ENCODE measurements at regions not wholly inside any gene's neighbourhood (a gene's known extent, or its start where the extent isn't known, plus 50 kb on each side); places are given as distances from the start of the nearest gene placed in this dataset.

GRCh38 chr10:14468023-14468441 lies 137.3 kb upstream of the FRMD4A start:
- H3K4me3 ChIP-seq (ENCODE audit: control insufficient read depth, low read depth, low read length) = no peak overlapping the region
- TF ChIP-seq CTCF (conservative IDR thresholded peaks at IDR 0.05; ENCODE audit: control insufficient read depth, insufficient read depth, low read depth, low read length) = no peak
- DNase-seq (ENCODE audit: low read depth) = peak; percentile 16

- peak; percentile 43 for DNase-seq (ENCODE audit: low read depth)
- no peak overlapping the region for H3K4me3 ChIP-seq (ENCODE audit: control insufficient read depth, low read depth, low read length)
- TF ChIP-seq CTCF (conservative IDR thresholded peaks at IDR 0.05; ENCODE audit: control insufficient read depth, insufficient read depth, low read depth, low read length) = no peak
Measured at GRCh38 chr10:14466257-14466656, 135.5 kb upstream of the FRMD4A start.

- no peak overlapping the region for H3K4me3 ChIP-seq (ENCODE audit: control insufficient read depth, low read depth, low read length)
- no peak for TF ChIP-seq CTCF (conservative IDR thresholded peaks at IDR 0.05; ENCODE audit: control insufficient read depth, insufficient read depth, low read depth, low read length)
- DNase-seq (ENCODE audit: low read depth) = no peak
Measured at GRCh38 chr10:14460447-14460846, 129.7 kb upstream of the FRMD4A start.

- DNase-seq (ENCODE audit: low read depth) = no peak
- no peak for TF ChIP-seq CTCF (conservative IDR thresholded peaks at IDR 0.05; ENCODE audit: control insufficient read depth, insufficient read depth, low read depth, low read length)
- no peak overlapping the region for H3K4me3 ChIP-seq (ENCODE audit: control insufficient read depth, low read depth, low read length)
Measured at GRCh38 chr10:14459665-14460064, 128.9 kb upstream of the FRMD4A start.

GRCh38 chr10:14456870-14457266 lies 126.1 kb upstream of the FRMD4A start:
- TF ChIP-seq CTCF (conservative IDR thresholded peaks at IDR 0.05; ENCODE audit: control insufficient read depth, insufficient read depth, low read depth, low read length) = no peak
- DNase-seq (ENCODE audit: low read depth) = no peak
- no peak overlapping the region for H3K4me3 ChIP-seq (ENCODE audit: control insufficient read depth, low read depth, low read length)

- no peak for TF ChIP-seq CTCF (conservative IDR thresholded peaks at IDR 0.05; ENCODE audit: control insufficient read depth, insufficient read depth, low read depth, low read length)
- DNase-seq (ENCODE audit: low read depth) = no peak
- H3K4me3 ChIP-seq (ENCODE audit: control insufficient read depth, low read depth, low read length) = no peak overlapping the region
Measured at GRCh38 chr10:14456218-14456869, 125.6 kb upstream of the FRMD4A start.

- DNase-seq (ENCODE audit: low read depth) = no peak
- no peak for TF ChIP-seq CTCF (conservative IDR thresholded peaks at IDR 0.05; ENCODE audit: control insufficient read depth, insufficient read depth, low read depth, low read length)
- H3K4me3 ChIP-seq (ENCODE audit: control insufficient read depth, low read depth, low read length) = no peak overlapping the region
Measured at GRCh38 chr10:14454629-14455028, 123.9 kb upstream of the FRMD4A start.

Data from fibroblast of mammary gland (primary cell).